ENCODE measurements at regions not wholly inside any gene's neighbourhood (a gene's known extent, or its start where the extent isn't known, plus 50 kb on each side); places are given as distances from the start of the nearest gene placed in this dataset.

DNA sequence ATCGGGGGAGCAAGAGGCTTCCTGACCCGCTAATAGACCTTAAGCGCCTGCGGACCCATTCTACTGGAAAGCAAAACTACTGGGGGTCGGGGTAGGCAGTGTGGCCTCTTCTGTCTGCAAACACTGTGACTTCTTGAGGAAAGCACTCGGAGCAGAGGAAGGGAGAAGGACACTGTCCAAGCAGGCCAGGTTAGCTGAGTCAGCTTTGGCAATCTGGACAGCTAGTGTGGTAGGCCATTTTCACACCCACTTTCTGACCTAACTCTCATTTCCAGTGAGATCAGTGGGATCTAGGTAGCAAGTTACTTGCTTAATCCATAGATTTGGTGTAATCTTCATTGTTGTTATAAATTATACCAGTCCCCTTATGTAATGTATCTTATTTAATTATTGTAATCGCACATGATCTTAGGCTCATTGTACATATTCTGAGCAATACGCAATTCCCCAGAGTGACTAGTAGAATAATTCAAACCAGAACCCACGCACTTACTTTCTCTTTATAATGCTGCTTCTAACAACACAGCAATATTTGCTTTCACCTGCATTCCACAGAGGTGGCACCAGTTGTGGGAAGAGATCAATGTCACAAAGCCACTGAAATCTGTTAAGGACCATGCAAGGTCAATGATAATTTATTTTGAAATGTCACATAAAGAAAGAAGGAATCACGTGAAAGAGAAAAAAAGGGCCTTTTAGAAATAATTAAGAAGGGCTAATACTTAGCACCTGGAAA is 82.9 kb downstream of the NREP start:
- H3K4me1 Mint-ChIP-seq (ENCODE audit: low read depth, unreplicated experiment): peaks cover 5% of the 10 kb centered on the region
- Histone ChIP-seq H3K79me2 (ENCODE audit: insufficient read depth, low read length) (no peaks in the 10 kb centered on the region), H3K4me3 (ENCODE audit: insufficient read depth, low read depth, low read length) (no peak overlapping the region), H3K4me2 (ENCODE audit: low read length) (no peak overlapping the region), H3K9ac (ENCODE audit: low read length) (no peak overlapping the region), H3K27me3 (ENCODE audit: insufficient read depth, low read length) (no peaks in the 10 kb centered on the region), H3K4me1 (ENCODE audit: insufficient read depth, low read length) (no peaks in the 10 kb centered on the region), H3K9me3 (ENCODE audit: insufficient read depth, low read depth, low read length) (no peaks in the 10 kb centered on the region), H2AFZ (ENCODE audit: low read depth, low read length) (no peak overlapping the region), H3K36me3 (ENCODE audit: insufficient read depth, low read length) (no peaks in the 10 kb centered on the region), H4K20me1 (ENCODE audit: insufficient read depth, low read length) (no peaks in the 10 kb centered on the region), H3K27ac (ENCODE audit: low read depth, low read length) (no peak overlapping the region)
- no peaks in the 10 kb centered on the region for H3K9me3 Mint-ChIP-seq (ENCODE audit: unreplicated experiment)
- H3K36me3 Mint-ChIP-seq (ENCODE audit: low read depth, unreplicated experiment): no peaks in the 10 kb centered on the region
- no peak for TF ChIP-seq EZH2 (IDR thresholded peaks at IDR 0.05; ENCODE audit: insufficient read depth, low read length)
- TF ChIP-seq, protein P1, sequence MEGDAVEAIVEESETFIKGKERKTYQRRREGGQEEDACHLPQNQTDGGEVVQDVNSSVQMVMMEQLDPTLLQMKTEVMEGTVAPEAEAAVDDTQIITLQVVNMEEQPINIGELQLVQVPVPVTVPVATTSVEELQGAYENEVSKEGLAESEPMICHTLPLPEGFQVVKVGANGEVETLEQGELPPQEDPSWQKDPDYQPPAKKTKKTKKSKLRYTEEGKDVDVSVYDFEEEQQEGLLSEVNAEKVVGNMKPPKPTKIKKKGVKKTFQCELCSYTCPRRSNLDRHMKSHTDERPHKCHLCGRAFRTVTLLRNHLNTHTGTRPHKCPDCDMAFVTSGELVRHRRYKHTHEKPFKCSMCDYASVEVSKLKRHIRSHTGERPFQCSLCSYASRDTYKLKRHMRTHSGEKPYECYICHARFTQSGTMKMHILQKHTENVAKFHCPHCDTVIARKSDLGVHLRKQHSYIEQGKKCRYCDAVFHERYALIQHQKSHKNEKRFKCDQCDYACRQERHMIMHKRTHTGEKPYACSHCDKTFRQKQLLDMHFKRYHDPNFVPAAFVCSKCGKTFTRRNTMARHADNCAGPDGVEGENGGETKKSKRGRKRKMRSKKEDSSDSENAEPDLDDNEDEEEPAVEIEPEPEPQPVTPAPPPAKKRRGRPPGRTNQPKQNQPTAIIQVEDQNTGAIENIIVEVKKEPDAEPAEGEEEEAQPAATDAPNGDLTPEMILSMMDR (IDR thresholded peaks at IDR 0.05; ENCODE audit: insufficient read depth, low read depth, low read length): no peak
- DNase-seq (ENCODE audit: low read depth): no peak
- no peak overlapping the region for H3K27ac Mint-ChIP-seq (ENCODE audit: unreplicated experiment)
- no peaks in the 10 kb centered on the region for H3K27me3 Mint-ChIP-seq (ENCODE audit: low read depth, unreplicated experiment)
- no peak overlapping the region for H3K4me3 Mint-ChIP-seq (ENCODE audit: unreplicated experiment)
- no peak for FAIRE-seq

DNA sequence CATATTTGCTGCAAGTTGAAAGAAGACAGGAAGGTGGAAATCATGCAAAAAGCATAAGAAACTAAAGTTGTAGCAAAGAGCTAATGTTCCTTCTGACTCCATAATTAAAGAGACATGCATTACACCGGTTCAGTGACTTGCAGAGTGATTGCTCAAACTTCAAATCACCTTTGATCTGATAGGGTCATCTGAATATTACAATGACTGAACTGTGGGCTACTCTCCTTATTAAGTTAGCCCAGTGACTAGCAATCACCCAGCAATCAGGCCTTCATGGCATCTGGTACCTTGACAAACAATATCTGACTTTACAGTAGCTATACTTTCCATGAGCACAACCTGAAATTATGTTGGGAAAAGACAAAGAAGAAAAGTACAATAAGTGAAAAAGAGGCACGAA is 84.9 kb downstream of the NREP start:
- Histone ChIP-seq H4K20me1 (ENCODE audit: insufficient read depth, low read length) (no peaks in the 10 kb centered on the region), H3K36me3 (ENCODE audit: insufficient read depth, low read length) (no peaks in the 10 kb centered on the region), H2AFZ (ENCODE audit: low read depth, low read length) (no peak overlapping the region), H3K27ac (ENCODE audit: low read depth, low read length) (no peak overlapping the region), H3K4me1 (ENCODE audit: insufficient read depth, low read length) (no peaks in the 10 kb centered on the region), H3K4me3 (ENCODE audit: insufficient read depth, low read depth, low read length) (no peak overlapping the region), H3K9me3 (ENCODE audit: insufficient read depth, low read depth, low read length) (no peaks in the 10 kb centered on the region), H3K79me2 (ENCODE audit: insufficient read depth, low read length) (no peaks in the 10 kb centered on the region), H3K9ac (ENCODE audit: low read length) (no peak overlapping the region), H3K27me3 (ENCODE audit: insufficient read depth, low read length) (no peaks in the 10 kb centered on the region), H3K4me2 (ENCODE audit: low read length) (no peak overlapping the region)
- Mint-ChIP-seq H3K9me3 (ENCODE audit: unreplicated experiment) (no peaks in the 10 kb centered on the region), H3K27me3 (ENCODE audit: low read depth, unreplicated experiment) (no peaks in the 10 kb centered on the region), H3K27ac (ENCODE audit: unreplicated experiment) (no peak overlapping the region), H3K4me1 (ENCODE audit: low read depth, unreplicated experiment) (peaks cover 7% of the 10 kb centered on the region), H3K4me3 (ENCODE audit: unreplicated experiment) (no peak overlapping the region), H3K36me3 (ENCODE audit: low read depth, unreplicated experiment) (no peaks in the 10 kb centered on the region)
- DNase-seq (ENCODE audit: low read depth): no peak
- no peak for TF ChIP-seq EZH2 (IDR thresholded peaks at IDR 0.05; ENCODE audit: insufficient read depth, low read length)
- TF ChIP-seq, protein P1 (IDR thresholded peaks at IDR 0.05; ENCODE audit: insufficient read depth, low read depth, low read length): no peak
- FAIRE-seq: no peak

DNA sequence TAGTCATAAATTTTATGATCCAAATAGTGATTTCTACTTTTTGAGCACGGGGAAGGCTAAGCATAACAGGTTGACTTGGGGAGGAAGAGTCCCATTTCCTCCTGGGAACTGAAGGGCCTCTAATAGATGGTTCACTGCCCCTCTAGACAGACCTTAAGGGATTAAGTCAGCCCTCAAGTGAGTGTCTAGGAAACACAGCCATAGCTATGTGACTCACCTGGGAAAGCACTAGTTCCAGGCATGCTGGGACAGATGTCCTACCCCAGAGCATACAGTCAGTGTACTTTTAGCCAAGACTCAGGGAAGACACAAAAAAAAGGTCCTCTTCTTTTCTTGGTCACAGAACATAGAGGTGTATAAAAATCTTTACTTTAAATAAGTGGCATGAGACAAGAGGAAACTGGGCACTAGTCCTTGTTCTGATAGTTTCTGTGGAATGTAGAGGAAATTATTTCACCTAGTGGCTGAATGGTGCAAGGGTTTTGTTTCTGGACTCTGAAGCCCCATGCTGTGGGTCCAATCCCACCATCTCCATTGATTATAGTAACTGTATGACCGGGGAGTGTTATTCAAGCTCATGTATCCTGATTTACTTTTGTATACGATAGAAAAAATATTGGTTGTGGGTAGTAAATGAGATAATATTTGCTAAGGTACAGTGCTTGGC is 86.0 kb downstream of the NREP start:
- FAIRE-seq: peak; percentile 13
- H3K4me1 Mint-ChIP-seq (ENCODE audit: low read depth, unreplicated experiment): peaks cover 7% of the 10 kb centered on the region
- no peak overlapping the region for H3K9ac ChIP-seq (ENCODE audit: low read length)

More for the DNA sequence above, 86.0 kb downstream of the NREP start:
- Mint-ChIP-seq H3K27ac (ENCODE audit: unreplicated experiment) (no peak overlapping the region), H3K27me3 (ENCODE audit: low read depth, unreplicated experiment) (no peaks in the 10 kb centered on the region), H3K4me3 (ENCODE audit: unreplicated experiment) (no peak overlapping the region), H3K9me3 (ENCODE audit: unreplicated experiment) (no peaks in the 10 kb centered on the region), H3K36me3 (ENCODE audit: low read depth, unreplicated experiment) (no peaks in the 10 kb centered on the region)
- no peak overlapping the region for H2AFZ ChIP-seq (ENCODE audit: low read depth, low read length)
- DNase-seq (ENCODE audit: low read depth): no peak
- H3K9me3 ChIP-seq (ENCODE audit: insufficient read depth, low read depth, low read length): no peaks in the 10 kb centered on the region
- TF ChIP-seq, protein P1 (IDR thresholded peaks at IDR 0.05; ENCODE audit: insufficient read depth, low read depth, low read length): peak; percentile 17
- TF ChIP-seq EZH2 (IDR thresholded peaks at IDR 0.05; ENCODE audit: insufficient read depth, low read length): no peak
- no peak overlapping the region for H3K4me3 ChIP-seq (ENCODE audit: insufficient read depth, low read depth, low read length)
- H4K20me1 ChIP-seq (ENCODE audit: insufficient read depth, low read length): no peaks in the 10 kb centered on the region
- no peaks in the 10 kb centered on the region for H3K79me2 ChIP-seq (ENCODE audit: insufficient read depth, low read length)
- H3K4me1 ChIP-seq (ENCODE audit: insufficient read depth, low read length): no peaks in the 10 kb centered on the region
- no peaks in the 10 kb centered on the region for H3K36me3 ChIP-seq (ENCODE audit: insufficient read depth, low read length)
- no peaks in the 10 kb centered on the region for H3K27me3 ChIP-seq (ENCODE audit: insufficient read depth, low read length)
- H3K4me2 ChIP-seq (ENCODE audit: low read length): no peak overlapping the region
- H3K27ac ChIP-seq (ENCODE audit: low read depth, low read length): no peak overlapping the region
